CD4-positive, alpha-beta T cell treated with Interleukin-6 for 4 hours (primary cell): ENCODE measurements at regions not wholly inside any gene's neighbourhood (a gene's known extent, or its start where the extent isn't known, plus 50 kb on each side); places are given as distances from the start of the nearest gene placed in this dataset.

Experiments used
- DNase-seq: peaks from one replicate; pipeline ENCODE4 v3.0.0-alpha.2; 2020; ENCODE audit warnings: mixed read lengths

DNA sequence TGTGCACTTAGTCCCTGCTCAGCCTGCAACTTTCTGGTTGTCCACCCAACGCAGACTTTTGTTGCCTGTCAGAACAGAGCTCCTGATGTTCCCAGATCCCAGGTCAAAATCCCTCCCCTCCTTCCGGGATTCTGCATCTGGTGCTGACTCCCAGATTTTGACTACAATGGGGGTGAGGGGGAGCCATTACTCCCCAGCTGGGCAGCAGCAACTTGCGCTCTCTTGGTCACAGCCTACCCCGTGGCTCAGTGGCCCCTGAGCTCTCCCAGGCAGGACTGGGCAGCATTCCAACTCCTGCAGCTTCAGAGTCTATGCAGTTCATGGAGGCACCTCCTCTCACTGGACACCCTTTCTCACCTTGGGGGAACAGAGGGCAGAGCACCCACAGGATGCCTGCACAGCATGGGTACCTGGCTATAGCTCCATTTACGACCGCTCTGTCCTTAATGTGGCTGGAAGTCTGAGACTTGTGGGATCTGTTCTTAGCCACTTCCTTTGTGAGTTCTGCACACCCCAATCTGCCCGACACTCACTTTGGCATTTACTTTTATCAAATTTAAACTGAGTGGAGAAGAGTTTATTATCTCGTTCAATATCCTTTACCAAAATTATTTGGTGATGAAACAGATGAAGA lies 545.5 kb upstream of the MGMT start:
- no peak for DNase-seq

GRCh38 chr10:128922172-128922571 lies 544.9 kb upstream of the MGMT start:
- DNase-seq = no peak

GRCh38 chr10:128922619-128923196 lies 544.3 kb upstream of the MGMT start:
- no peak for DNase-seq

DNA sequence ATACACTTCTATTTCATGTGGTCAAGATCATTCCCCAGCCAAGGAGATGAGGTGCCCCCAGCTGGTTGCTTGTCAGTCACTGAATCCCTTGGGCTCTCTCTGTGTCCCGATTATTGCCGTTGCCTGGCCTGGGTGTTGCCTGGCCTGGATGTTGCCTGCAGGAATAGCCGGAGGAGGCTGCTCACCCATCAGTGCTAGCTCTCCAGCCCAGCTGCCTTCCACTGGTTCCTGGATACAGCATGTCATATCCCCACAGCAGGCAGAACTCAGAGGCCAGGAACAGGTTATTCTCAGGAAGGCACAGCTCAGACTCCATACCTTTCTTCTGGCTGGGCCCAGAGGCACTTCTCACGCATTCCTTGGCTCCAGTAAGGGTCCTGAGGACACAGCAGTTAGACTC lies 542.1 kb upstream of the MGMT start:
- DNase-seq = no peak

DNA sequence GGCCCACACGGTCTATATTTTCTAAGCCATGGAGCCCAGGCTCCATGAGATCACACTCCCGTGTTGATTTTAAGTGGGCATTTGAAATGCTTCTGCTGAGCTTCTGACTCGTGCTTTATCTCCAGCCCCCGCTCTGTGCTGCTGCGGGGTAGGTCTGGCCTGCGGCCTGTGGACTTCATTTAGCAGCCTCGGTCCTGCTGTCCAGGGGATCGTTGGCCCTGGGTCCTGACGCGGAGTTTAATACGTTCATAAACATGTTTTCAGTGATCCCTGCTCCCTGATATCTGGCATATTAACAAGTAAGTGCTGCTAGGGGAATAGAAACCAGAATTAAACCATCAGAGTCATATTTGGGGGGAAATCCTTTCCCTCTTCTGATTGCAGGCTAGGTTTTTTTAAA lies 540.3 kb upstream of the MGMT start:
- DNase-seq = no peak

DNA sequence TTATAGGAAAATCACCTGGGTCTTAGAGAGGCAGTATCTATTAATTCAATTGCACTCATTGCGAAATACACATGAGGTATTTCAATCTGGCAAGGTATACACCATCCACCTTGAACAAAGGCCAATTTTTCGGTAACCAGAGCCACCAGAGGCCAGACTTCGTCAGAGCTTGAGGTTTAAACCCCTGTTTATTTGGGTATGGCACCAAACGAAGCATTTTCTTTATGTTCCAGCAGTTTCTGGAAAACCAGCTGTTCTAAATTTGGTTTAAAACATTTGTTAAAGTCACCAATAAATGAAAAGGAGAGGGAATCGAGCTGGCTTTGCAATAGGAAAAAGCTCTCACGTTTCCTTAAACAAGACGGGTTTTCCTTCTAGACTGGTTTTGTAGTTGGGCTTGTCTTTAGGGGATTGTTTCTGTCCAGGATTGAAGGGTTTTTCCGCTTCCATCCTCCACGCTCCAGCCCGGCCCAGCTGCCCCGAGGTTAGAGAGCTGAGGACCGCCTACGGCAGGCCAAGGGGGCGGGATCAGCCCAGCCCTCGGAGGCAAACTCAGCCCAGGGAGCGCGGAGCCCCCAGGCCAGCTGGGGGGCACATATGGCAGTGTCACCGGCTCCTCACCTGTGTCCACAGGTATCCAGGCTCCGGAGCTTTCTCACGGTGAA lies 539.4 kb upstream of the MGMT start:
- DNase-seq = no peak

DNA sequence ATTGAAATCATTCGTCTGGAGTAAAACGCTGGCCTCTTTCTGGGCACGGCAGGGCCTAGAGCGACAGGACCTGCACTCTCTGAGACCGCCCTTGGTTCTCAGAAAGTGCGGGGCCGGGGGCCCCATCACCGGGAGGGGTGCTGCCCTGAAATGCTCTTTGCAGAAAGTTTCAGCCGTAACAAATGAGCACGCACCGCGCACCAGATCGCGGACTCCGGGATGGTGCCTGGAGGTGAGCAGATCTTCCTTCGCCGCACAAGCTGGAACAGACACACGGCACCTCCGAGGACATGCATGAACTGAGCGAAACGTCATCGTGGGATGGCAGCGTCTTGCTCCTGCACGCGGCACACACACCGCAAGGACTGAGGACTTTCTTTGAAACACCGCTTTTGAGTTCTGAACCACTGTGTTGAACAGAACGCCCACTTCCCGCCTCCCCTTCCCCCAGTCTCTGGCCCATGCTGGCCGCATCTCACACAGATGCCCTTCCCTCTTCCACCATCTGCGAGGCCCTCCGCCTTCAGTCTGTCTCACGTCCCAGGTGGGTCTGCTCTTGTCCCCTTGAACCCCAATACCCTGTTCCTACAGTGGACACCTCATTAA lies 538.7 kb upstream of the MGMT start:
- DNase-seq = no peak

- no peak for DNase-seq
These were observed 537.9 kb upstream of the MGMT start for GRCh38 chr10:128929131-128929530.

GRCh38 chr10:128929767-128930166 lies 537.3 kb upstream of the MGMT start:
- DNase-seq = no peak

DNA sequence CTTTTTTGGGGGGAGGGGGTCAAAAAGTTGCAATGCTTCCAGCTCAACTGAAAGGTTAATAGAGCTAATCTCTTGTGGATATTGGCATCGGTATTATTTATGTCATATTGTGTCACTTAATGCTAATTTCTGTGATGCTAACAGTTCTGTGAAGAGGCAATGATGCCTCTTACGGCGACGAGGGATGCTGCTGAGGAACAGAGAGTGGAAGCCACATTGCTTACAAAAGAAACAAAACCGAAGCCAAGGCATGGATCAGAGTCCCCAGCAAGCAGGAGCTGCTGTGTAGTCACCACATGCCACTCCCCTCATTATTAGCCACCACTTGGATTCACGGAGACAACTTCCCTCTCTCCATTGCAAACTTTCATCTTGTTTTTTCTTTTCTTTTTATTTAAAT lies 536.5 kb upstream of the MGMT start:
- DNase-seq = no peak

- DNase-seq = no peak
These were observed 534.8 kb upstream of the MGMT start for GRCh38 chr10:128932071-128932820.

DNA sequence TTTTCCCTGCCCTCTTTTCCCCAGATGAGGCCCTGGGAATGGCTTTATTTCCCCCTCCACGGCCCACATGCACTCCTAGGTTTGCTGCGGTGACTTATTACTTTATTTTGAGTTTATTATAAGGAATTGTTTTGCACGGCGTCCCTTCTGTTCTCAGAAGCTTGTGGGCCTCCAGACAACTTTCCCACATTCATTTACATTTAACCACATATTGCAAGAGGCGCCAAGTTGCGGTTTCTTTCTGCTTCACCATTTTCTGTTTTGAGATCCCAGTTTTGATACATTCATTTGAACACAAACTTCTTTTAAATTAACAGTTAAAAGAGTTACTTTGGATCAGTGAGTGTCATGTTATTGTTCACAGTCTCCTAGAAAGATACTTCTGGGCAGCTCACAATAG lies 532.5 kb upstream of the MGMT start:
- no peak for DNase-seq

DNA sequence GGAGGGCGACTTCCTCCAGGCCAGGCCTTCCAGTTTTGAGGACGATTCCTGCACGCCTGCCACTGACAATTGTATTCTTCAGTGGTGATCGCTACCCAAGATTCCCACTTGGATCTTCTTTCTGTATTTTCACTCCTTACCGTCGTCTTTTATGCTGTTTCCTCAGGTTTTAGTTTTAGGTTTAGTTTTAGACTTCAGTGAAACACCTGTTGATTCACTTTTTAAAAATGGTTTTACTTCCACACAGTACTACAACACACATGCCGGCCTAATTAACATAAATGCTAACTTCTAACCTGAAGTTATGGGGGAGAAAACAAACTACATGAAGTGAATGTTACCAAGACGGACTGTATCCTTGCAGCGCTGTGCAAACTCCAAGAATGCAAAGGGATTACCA lies 530.6 kb upstream of the MGMT start:
- no peak for DNase-seq

- DNase-seq = no peak
These were observed 528.5 kb upstream of the MGMT start for GRCh38 chr10:128938558-128938957.

DNA sequence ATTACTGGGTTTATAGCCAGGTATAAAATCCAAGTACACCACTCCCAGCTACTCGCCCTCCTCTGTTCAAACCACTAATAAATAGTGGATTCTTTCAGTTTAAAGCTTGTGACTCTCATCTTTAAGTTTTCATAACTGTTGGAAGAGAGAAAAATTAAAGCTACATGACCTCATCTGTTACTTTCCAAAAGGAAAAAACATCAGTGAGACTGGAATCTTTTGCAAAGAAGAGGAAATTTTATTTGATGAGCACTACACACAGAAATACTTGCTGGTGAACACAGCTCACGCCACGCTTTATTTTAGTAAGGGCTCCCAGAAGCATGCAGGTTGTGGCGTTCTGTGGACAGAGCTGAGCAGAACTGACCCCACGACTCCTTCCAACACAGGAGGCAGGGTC lies 527.0 kb upstream of the MGMT start:
- DNase-seq = no peak

- no peak for DNase-seq
These were observed 523.9 kb upstream of the MGMT start for GRCh38 chr10:128943111-128943510.

- DNase-seq = no peak
These were observed 521.6 kb upstream of the MGMT start for GRCh38 chr10:128945398-128945797.

DNA sequence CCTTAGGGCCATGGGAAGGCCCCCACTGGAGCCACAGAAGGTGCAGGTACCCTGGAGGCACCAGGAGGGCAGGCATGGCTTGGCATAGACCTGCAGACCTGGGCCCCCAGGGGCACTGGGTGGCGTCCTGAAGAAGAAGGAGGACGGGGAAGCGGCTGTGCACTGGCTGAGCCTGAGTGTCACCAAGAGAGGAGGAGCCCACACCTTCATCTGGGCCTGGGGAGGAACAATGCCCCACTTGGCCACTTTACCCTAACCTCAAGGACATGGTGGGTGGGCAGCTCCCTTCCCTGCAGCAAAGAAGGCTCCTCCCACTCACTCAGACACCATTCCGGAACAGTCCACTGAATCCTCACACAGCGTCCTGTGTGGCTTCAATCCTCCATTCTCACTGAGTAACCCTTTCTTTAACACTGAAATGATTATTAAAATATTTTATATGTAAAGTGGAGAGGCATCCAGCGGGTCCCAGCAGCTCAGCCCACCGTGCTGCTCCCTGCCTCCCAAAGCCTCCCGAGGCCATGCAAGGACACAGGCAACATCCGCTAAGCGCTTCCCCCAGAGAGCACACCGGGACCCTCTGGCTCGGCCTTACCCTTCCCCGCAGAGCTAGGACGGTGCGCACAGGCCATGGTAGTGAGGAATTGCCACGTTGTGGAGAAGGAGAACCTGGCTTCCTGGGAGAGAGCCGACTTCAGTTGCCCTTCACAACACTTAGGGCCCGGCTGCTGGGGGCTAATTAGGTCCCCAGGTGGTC lies 516.7 kb upstream of the MGMT start:
- no peak for DNase-seq

DNA sequence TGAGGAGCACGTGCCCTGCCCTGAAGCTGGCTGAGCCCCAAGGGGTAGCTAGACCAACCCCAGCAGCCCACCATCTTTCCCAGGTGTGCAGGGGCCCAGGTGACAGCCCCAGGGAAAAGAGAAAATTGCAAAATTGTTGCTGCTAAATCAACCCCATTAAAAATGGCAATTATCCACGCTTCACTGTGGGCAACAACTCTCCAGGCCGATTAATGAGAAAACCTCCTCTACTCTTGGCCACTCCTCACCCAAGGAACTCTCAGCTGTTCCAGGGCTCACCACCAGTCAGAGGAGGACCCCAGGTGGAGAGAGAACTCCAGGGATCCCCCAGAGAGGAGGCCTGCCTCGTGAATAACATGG lies 516.1 kb upstream of the MGMT start:
- no peak for DNase-seq

DNA sequence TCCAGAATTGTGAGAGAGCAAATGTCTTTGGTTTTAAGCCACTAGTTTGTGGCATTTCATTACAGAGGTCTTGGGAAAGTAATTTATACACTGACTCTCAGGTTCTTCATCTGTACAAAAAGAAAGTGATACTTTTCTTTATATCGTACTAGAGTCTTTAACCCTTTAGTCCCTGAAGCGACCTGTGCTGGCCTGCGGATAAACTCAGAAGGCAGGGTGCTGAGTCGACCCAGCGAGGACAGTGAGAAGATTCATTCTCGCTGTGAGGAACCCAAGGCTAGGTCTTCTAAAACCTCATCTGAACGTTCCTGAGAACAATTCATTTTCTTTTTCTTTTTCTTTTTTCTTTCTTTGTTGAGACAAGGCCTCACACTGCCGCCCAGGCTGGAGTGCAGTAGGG lies 514.2 kb upstream of the MGMT start:
- no peak for DNase-seq

- DNase-seq = no peak
These were observed 510.9 kb upstream of the MGMT start for GRCh38 chr10:128956149-128956548.

DNA sequence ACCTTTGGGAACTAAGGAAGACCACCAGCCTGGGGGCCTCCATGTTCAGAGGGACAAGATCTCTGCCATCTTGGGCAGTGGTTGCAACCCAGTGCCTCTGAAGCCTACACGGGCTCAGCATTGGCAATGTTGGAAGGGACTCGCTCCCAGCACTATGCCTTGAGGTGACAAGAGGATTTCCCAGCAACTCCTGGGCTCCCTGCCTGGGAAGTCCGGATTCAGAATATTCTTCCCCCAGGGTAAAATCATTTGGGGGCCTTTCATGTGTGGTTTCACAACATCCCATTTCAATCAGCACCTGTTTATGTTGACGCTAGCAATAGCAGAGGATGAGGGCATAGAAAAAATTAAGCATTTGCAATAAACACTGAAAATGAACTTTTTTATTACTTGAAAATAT lies 509.8 kb upstream of the MGMT start:
- no peak for DNase-seq
